ENCODE measurements at regions not wholly inside any gene's neighbourhood (a gene's known extent, or its start where the extent isn't known, plus 50 kb on each side); places are given as distances from the start of the nearest gene placed in this dataset.

- ATAC-seq, result no peak
- TF ChIP-seq ZC3H10 (CRISPR knock-in tag; IDR thresholded peaks at IDR 0.05) (no peak), CREB5 (CRISPR knock-in tag; IDR thresholded peaks at IDR 0.05; ENCODE audit: low read depth) (no peak), TOX (CRISPR knock-in tag; IDR thresholded peaks at IDR 0.05; ENCODE audit: borderline replicate concordance) (no peak), ZFP3 (CRISPR knock-in tag; IDR thresholded peaks at IDR 0.05) (no peak), RARB (CRISPR knock-in tag; IDR thresholded peaks at IDR 0.05) (no peak)
Measured at GRCh38 chr11:129265125-129265788, 73.1 kb upstream of the ARHGAP32 start.

- TF ChIP-seq SNAI2 (CRISPR knock-in tag; IDR thresholded peaks at IDR 0.05) (no peak), BACH2 (CRISPR knock-in tag; IDR thresholded peaks at IDR 0.05; ENCODE audit: borderline replicate concordance) (no peak), GLIS3 (CRISPR knock-in tag; IDR thresholded peaks at IDR 0.05) (no peak), ESRRG (CRISPR knock-in tag; IDR thresholded peaks at IDR 0.05) (no peak), POU6F1 (CRISPR knock-in tag; IDR thresholded peaks at IDR 0.05; ENCODE audit: borderline replicate concordance, low read depth) (no peak), ZNF8 (CRISPR knock-in tag; IDR thresholded peaks at IDR 0.05) (no peak), PPARA (CRISPR knock-in tag; IDR thresholded peaks at IDR 0.05; ENCODE audit: borderline replicate concordance) (no peak), PATZ1 (CRISPR knock-in tag; IDR thresholded peaks at IDR 0.05; ENCODE audit: borderline replicate concordance) (no peak), ARNTL (CRISPR knock-in tag; IDR thresholded peaks at IDR 0.05; ENCODE audit: borderline replicate concordance, low read depth) (no peak), TSHZ2 (CRISPR knock-in tag; IDR thresholded peaks at IDR 0.05) (no peak), TCF4 (CRISPR knock-in tag; IDR thresholded peaks at IDR 0.05; ENCODE audit: borderline replicate concordance) (no peak), ZNF565 (CRISPR knock-in tag; conservative IDR thresholded peaks at IDR 0.05; ENCODE audit: low read depth) (no peak), ZFP30 (CRISPR knock-in tag; IDR thresholded peaks at IDR 0.05) (no peak), ZFP3 (CRISPR knock-in tag; IDR thresholded peaks at IDR 0.05) (no peak), OSR1 (CRISPR knock-in tag; IDR thresholded peaks at IDR 0.05) (no peak), ZC3H10 (CRISPR knock-in tag; IDR thresholded peaks at IDR 0.05) (no peak), CREB5 (CRISPR knock-in tag; IDR thresholded peaks at IDR 0.05; ENCODE audit: low read depth) (no peak), CSDC2 (CRISPR knock-in tag; IDR thresholded peaks at IDR 0.05) (no peak), ISL1 (CRISPR knock-in tag; IDR thresholded peaks at IDR 0.05) (no peak), TOX (CRISPR knock-in tag; IDR thresholded peaks at IDR 0.05; ENCODE audit: borderline replicate concordance) (no peak)
- no peak for ATAC-seq
Measured at GRCh38 chr11:129264114-129264513, 72.0 kb upstream of the ARHGAP32 start.

- no peak for ATAC-seq
- TF ChIP-seq ZFP3 (CRISPR knock-in tag; IDR thresholded peaks at IDR 0.05) (peak; percentile 69), POU6F1 (CRISPR knock-in tag; IDR thresholded peaks at IDR 0.05; ENCODE audit: borderline replicate concordance, low read depth) (no peak)
Measured at GRCh38 chr11:129260750-129261149, 68.6 kb upstream of the ARHGAP32 start.

Data from SK-N-SH treated with all-trans-retinoic acid at 6 μM for 48 hours (cell line).